Natural killer cell (primary cell): ENCODE measurements at regions not wholly inside any gene's neighbourhood (a gene's known extent, or its start where the extent isn't known, plus 50 kb on each side); places are given as distances from the start of the nearest gene placed in this dataset.

Experiments
- ATAC-seq, 3 donors: fragments of 150-1000 bp in 2 of 3; fragments of 200-7000 bp in 1 of 3; cut with Tn5 transposase; 1 replicate in 1 of 3; 2 replicates in 2 of 3; pipeline ENCODE4 v1.10.0; 2021; ENCODE audit warnings: mild to moderate bottlenecking in 2 of 3, moderate library complexity in 2 of 3
- DNase-seq, 2 donors: peaks; one replicate each; pipeline versions ENCODE4 v3.0.0 to v3.0.0-alpha.2; 2013 to 2021; ENCODE audit warnings: mixed read lengths in 1 of 2
- H3K27ac ChIP-seq: one replicate; pipeline ENCODE4 v1.5.1; 2013; ENCODE audit warnings: mild to moderate bottlenecking, low read length
- H3K27me3 ChIP-seq: one replicate; pipeline ENCODE4 v1.6.1; 2013; ENCODE audit warnings: low read length; ENCODE audit not compliant: control insufficient read depth, insufficient read depth
- H3K36me3 ChIP-seq: one replicate; pipeline ENCODE4 v1.6.1; 2013; ENCODE audit warnings: low read length; ENCODE audit not compliant: control insufficient read depth, insufficient read depth
- H3K4me1 ChIP-seq: one replicate; pipeline ENCODE4 v1.6.1; 2013; ENCODE audit warnings: low read length; ENCODE audit not compliant: control insufficient read depth, insufficient read depth
- H3K4me3 ChIP-seq: one replicate; pipeline ENCODE4 v1.5.1; 2013; ENCODE audit warnings: low read length
- H3K9me3 ChIP-seq: one replicate; pipeline ENCODE4 v1.6.1; 2013; ENCODE audit warnings: low read length; ENCODE audit not compliant: control insufficient read depth, insufficient read depth
- H3K27ac Mint-ChIP-seq, 2 donors: one replicate each; pipeline ENCODE4 v1.8.0; 2022; ENCODE audit warnings: mild to moderate bottlenecking in 2 of 2, mixed read lengths in 2 of 2, moderate library complexity in 1 of 2
- H3K27me3 Mint-ChIP-seq, 2 donors: one replicate each; pipeline ENCODE4 v1.8.0; 2022; ENCODE audit warnings: low read depth in 2 of 2, mixed read lengths in 2 of 2
- H3K36me3 Mint-ChIP-seq: one replicate; pipeline ENCODE4 v1.8.0; 2022; ENCODE audit warnings: mixed read lengths
- H3K4me1 Mint-ChIP-seq, 2 donors: one replicate each; pipeline ENCODE4 v1.8.0; 2022; ENCODE audit warnings: mixed read lengths in 2 of 2
- H3K4me3 Mint-ChIP-seq: one replicate; pipeline ENCODE4 v1.8.0; 2022; ENCODE audit warnings: mild to moderate bottlenecking, moderate library complexity, mixed read lengths
- H3K9me3 Mint-ChIP-seq, 2 donors: one replicate each; pipeline ENCODE4 v1.8.0; 2022; ENCODE audit warnings: mixed read lengths in 2 of 2
- WGBS: methylation state at CpG from one replicate; pipeline ENCODE4 v1.1.7; 2013; ENCODE audit warnings: missing lambda C conversion rate; ENCODE audit not compliant: insufficient coverage; 5-methylcytosine and 5-hydroxymethylcytosine counted together
- intact Hi-C: fragments of 100-400 bp; cut with micrococcal nuclease; formaldehyde crosslinking; loops from one replicate; pipeline ENCODE4 v1.14.2; 2022
- TF ChIP-seq, protein P1 (sequence below): fragments of 200-600 bp; IDR thresholded peaks from one replicate; pipeline ENCODE4 v1.8.0; 2022; ENCODE audit warnings: antibody characterized with exemption

DNA sequence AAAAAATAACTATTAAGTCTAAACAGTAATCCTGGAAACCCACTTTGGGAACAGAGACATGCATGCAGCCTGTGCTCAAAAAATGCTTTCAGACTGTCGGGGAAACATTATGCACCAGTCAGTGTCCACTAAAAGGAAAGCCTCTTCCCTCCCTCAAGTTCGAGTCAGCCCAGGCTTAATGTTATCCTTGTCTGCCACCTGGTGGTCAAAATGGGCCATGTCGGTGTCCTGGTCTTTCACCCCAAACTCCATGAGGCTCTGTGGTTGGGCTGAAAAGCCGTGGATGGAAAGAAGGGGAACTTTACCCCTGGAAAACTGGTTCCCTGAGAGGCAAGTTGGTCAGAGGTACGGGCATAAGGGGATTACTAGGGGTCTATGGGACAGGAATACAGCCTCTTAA, 88.4 kb upstream of the ZNF492 start:
- DNase-seq (peak in 1 of 2 donors; percentile 6), ATAC-seq (no peak)
- Mint-ChIP-seq H3K36me3 (peaks cover 25% of the 10 kb centered on the region), H3K4me3 (no peak overlapping the region), H3K9me3 (peaks cover 17 to 24% of the 10 kb centered on the region in 2 donors), H3K27ac (no peak overlapping the region), H3K27me3 (no peaks in the 10 kb centered on the region), H3K4me1 (no peaks in the 10 kb centered on the region)
- Histone ChIP-seq H3K27me3 (no peaks in the 10 kb centered on the region), H3K36me3 (no peaks in the 10 kb centered on the region), H3K4me3 (no peak overlapping the region), H3K27ac (no peak overlapping the region), H3K4me1 (no peaks in the 10 kb centered on the region), H3K9me3 (peaks cover 28% of the 10 kb centered on the region)
- TF ChIP-seq, protein P1, sequence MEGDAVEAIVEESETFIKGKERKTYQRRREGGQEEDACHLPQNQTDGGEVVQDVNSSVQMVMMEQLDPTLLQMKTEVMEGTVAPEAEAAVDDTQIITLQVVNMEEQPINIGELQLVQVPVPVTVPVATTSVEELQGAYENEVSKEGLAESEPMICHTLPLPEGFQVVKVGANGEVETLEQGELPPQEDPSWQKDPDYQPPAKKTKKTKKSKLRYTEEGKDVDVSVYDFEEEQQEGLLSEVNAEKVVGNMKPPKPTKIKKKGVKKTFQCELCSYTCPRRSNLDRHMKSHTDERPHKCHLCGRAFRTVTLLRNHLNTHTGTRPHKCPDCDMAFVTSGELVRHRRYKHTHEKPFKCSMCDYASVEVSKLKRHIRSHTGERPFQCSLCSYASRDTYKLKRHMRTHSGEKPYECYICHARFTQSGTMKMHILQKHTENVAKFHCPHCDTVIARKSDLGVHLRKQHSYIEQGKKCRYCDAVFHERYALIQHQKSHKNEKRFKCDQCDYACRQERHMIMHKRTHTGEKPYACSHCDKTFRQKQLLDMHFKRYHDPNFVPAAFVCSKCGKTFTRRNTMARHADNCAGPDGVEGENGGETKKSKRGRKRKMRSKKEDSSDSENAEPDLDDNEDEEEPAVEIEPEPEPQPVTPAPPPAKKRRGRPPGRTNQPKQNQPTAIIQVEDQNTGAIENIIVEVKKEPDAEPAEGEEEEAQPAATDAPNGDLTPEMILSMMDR, result no peak
- intact Hi-C loops, result no loop called here
- 21% methylated on average over 5 of the region's 5 CpGs for WGBS

DNA sequence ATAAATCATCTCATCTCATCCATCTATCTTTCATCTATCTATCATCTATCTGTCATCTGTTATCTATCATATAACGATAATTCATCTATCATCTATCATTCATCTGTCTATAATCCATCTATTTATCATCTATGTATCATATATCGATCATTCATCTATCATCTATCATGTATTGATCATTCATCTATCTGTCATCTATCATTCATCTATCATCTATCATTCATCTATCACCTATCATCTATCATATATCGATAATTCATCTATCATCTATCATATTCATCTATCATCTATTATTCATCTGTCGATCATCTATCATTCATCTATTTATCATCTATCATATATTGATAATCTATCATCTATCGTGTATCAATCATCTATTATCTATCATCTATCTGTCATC, 100.4 kb upstream of the ZNF492 start:
- no peak overlapping the region for H3K27ac Mint-ChIP-seq
- TF ChIP-seq, protein P1, result no peak
- no peak overlapping the region for H3K4me3 Mint-ChIP-seq
- H3K9me3 Mint-ChIP-seq, result peaks cover 11 to 15% of the 10 kb centered on the region in 2 donors
- H3K4me1 Mint-ChIP-seq, result no peaks in the 10 kb centered on the region
- intact Hi-C loops, result no loop called here
- H3K36me3 Mint-ChIP-seq, result peaks cover 18% of the 10 kb centered on the region
- H3K27me3 Mint-ChIP-seq, result no peaks in the 10 kb centered on the region
- ATAC-seq (no peak), DNase-seq (no peak)
- H3K4me3 ChIP-seq, result no peak overlapping the region
- H3K36me3 ChIP-seq, result no peaks in the 10 kb centered on the region
- peaks cover 25% of the 10 kb centered on the region for H3K9me3 ChIP-seq
- 94% methylated on average over 5 of the region's 5 CpGs for WGBS
- no peaks in the 10 kb centered on the region for H3K4me1 ChIP-seq
- H3K27me3 ChIP-seq, result no peaks in the 10 kb centered on the region
- no peak overlapping the region for H3K27ac ChIP-seq

DNA sequence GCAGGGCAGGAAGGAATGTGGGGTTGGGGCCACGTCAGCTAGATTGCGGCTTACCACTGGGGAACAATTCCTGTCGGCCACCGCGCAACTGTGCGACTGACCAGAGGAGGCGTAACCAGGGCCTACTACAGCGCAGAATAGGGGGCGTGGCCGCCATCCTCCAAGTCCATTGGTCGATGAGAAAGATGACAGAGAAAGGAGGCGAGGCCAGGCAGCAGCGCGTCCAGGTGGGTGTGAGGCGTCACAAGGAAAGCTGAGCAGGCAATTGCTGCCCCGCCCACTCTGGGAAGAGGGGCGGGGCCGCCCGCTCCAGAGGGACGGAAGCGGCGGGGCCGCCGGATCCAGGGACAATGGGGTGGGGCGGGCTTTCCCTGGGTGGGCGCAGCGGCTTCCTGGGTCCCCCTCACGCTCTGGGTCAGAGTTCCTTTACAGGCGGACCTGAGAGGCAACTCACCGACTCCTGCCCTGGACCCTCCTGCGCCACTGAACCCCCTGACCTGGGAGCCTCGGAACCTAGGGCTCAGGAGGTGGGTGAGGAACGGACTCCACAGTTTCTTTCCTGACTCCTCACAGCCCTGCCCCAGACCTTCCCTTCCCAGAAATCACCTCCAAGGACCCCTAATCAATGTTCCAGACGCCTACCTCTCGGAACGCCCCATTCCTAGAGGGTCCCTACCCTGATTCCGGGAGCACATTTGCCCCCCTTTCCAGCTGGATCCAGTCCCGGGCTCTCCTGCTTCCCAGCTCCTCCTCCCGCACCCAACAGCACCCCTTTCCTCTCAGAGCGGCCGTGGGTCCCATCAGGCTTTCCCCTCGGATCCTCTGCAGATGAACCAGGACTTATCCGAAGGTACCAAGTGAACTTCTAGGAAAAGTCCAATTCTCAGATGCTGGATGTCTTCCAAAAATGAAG, 101.5 kb upstream of the ZNF492 start:
- ATAC-seq (no peak), DNase-seq (no peak)
- no peak overlapping the region for H3K4me3 ChIP-seq
- Mint-ChIP-seq H3K27me3 (no peaks in the 10 kb centered on the region), H3K4me3 (no peak overlapping the region), H3K9me3 (peaks cover 13 to 20% of the 10 kb centered on the region in 2 donors), H3K4me1 (no peaks in the 10 kb centered on the region), H3K27ac (no peak overlapping the region), H3K36me3 (peaks cover 18% of the 10 kb centered on the region)
- H3K27me3 ChIP-seq, result no peaks in the 10 kb centered on the region
- peaks cover 25% of the 10 kb centered on the region for H3K9me3 ChIP-seq
- WGBS, result 8% methylated on average over 42 of the region's 43 CpGs
- intact Hi-C loops, result no loop called here
- no peak overlapping the region for H3K27ac ChIP-seq
- TF ChIP-seq, protein P1, result no peak
- no peaks in the 10 kb centered on the region for H3K4me1 ChIP-seq
- no peaks in the 10 kb centered on the region for H3K36me3 ChIP-seq
